ENCODE measurements at regions not wholly inside any gene's neighbourhood (a gene's known extent, or its start where the extent isn't known, plus 50 kb on each side); places are given as distances from the start of the nearest gene placed in this dataset.

GRCh38 chr10:75288140-75288711 lies 52.5 kb upstream of the COMTD1 start:
- ChIA-PET POLR2A (no interaction called here), CTCF (no interaction called here)
- no peak overlapping the region for H3K4me2 ChIP-seq
- TF ChIP-seq GATA3 (IDR thresholded peaks at IDR 0.05; ENCODE audit: borderline replicate concordance) (no peak), BHLHE40 (IDR thresholded peaks at IDR 0.05; ENCODE audit: low read depth, low read length) (no peak)
- DNase-seq (ENCODE audit: low read depth in 1 of 2, low spot score in 1 of 2) (no peak), FAIRE-seq (no peak), ATAC-seq (no peak)
- H3K9me3 ChIP-seq = peaks cover 9% of the 10 kb centered on the region; the same call in 1 of the 3 replicates
- no peak overlapping the region for H3K27ac ChIP-seq
- H3K4me1 ChIP-seq = no peaks in the 10 kb centered on the region
- WGBS (ENCODE audit: missing lambda C conversion rate) = 27% methylated on average over 6 of the region's 6 CpGs
- no peak overlapping the region for H3K4me3 ChIP-seq

- ATAC-seq = no peak
These were observed 51.9 kb upstream of the COMTD1 start for GRCh38 chr10:75287697-75288096.

GRCh38 chr10:75286901-75287300 lies 51.1 kb upstream of the COMTD1 start:
- no peak overlapping the region for H3K4me3 ChIP-seq
- no peaks in the 10 kb centered on the region for H3K4me1 ChIP-seq
- no peak for DNase-seq (ENCODE audit: low read depth in 1 of 2, low spot score in 1 of 2)
- 0% methylated on average over 1 of the region's 2 CpGs for WGBS (ENCODE audit: missing lambda C conversion rate)
- H3K9me3 ChIP-seq = peaks cover 9% of the 10 kb centered on the region; the same call in 1 of the 3 replicates
- CTCF ChIA-PET = interaction anchor here (0.9 to 1.9 kb wide), 3 partner anchors 8 to 109 kb away, joined by 3 to 8 read pairs (median 6); no protein-coding TSS in a partner anchor
- no peak; a peak in 1 of 6 replicates for ATAC-seq
- no peak overlapping the region for H3K27ac ChIP-seq
- POLR2A ChIA-PET = no interaction called here
- no peak overlapping the region for H3K4me2 ChIP-seq
- TF ChIP-seq HOXB5 (CRISPR knock-in tag; IDR thresholded peaks at IDR 0.05) = no peak
- TF ChIP-seq MYC (IDR thresholded peaks at IDR 0.05; ENCODE audit: borderline replicate concordance, low read length) = no peak
- no peak for TF ChIP-seq KDM5A (IDR thresholded peaks at IDR 0.05)
- TF ChIP-seq NPAS2 (CRISPR knock-in tag; IDR thresholded peaks at IDR 0.05; ENCODE audit: borderline replicate concordance) = no peak
- TF ChIP-seq TFCP2L1 (CRISPR knock-in tag; IDR thresholded peaks at IDR 0.05) = no peak
- TF ChIP-seq ATOH8 (CRISPR knock-in tag; IDR thresholded peaks at IDR 0.05; ENCODE audit: low read depth) = no peak
- TF ChIP-seq PHF8 (IDR thresholded peaks at IDR 0.05; ENCODE audit: borderline replicate concordance, low read depth) = no peak
- TF ChIP-seq HES2 (IDR thresholded peaks at IDR 0.05) = no peak
- TF ChIP-seq EP300 (IDR thresholded peaks at IDR 0.05) = no peak
- no peak for TF ChIP-seq POLR2AphosphoS2 (conservative IDR thresholded peaks at IDR 0.05; ENCODE audit: low read length)
- no peak for FAIRE-seq

More at GRCh38 chr10:75287697-75288096, 51.9 kb upstream of the COMTD1 start:
- DNase-seq (ENCODE audit: low read depth in 1 of 2, low spot score in 1 of 2) (no peak), FAIRE-seq (no peak)
- WGBS (ENCODE audit: missing lambda C conversion rate) = 59% methylated on average over 4 of the region's 4 CpGs
- Histone ChIP-seq H3K9me3 (peaks cover 9% of the 10 kb centered on the region; the same call in 1 of the 3 replicates), H3K4me1 (no peaks in the 10 kb centered on the region), H3K4me2 (no peak overlapping the region), H3K4me3 (no peak overlapping the region), H3K27ac (no peak overlapping the region)
- POLR2A ChIA-PET = no interaction called here
- CTCF ChIA-PET = no interaction called here
- no peak for TF ChIP-seq HMGXB4 (CRISPR knock-in tag; IDR thresholded peaks at IDR 0.05; ENCODE audit: borderline replicate concordance)
- no peak for TF ChIP-seq EP300 (IDR thresholded peaks at IDR 0.05)
- no peak for TF ChIP-seq EHMT2 (IDR thresholded peaks at IDR 0.05; ENCODE audit: low read depth)
- no peak for TF ChIP-seq NPAS2 (CRISPR knock-in tag; IDR thresholded peaks at IDR 0.05; ENCODE audit: borderline replicate concordance)
- no peak for TF ChIP-seq USF2 (IDR thresholded peaks at IDR 0.05)
- TF ChIP-seq RFX5 (IDR thresholded peaks at IDR 0.05) = no peak
- no peak for TF ChIP-seq ZNF302 (CRISPR knock-in tag; IDR thresholded peaks at IDR 0.05)

All from A549 (cell line).